ENCODE measurements at regions not wholly inside any gene's neighbourhood (a gene's known extent, or its start where the extent isn't known, plus 50 kb on each side); places are given as distances from the start of the nearest gene placed in this dataset.

DNA sequence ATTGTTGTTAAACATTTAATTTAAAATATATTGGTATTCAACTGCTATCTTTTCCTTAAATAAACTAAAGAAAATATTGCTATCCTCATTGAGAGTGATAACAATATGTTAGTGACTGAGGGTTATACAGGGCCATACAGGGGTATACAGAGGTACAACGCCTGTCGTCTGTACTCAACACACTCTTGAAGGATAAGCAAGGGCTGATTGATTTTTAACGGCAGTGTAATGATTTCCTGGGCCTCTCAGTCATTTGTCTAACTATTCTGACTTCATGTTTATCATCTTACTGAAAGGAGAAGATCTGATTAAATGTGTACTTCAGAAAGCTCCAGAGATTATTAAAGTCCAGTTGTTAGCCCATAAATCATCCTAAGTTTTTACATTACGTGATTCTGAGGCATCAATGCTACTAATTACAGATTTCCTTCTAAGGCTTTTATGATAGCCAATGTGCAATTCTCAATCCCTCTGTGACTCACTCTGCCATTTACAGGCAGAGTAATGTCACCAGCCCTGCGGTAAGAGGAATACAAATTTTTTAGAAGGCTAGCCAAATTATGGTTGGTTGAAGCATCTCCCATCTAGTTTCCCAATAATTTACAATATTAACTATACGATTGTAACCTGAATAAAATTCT, 893.0 kb upstream of the CHAC2 start:
- H3K9me3 ChIP-seq (ENCODE audit: control insufficient read depth, insufficient read depth, low read depth, low read length) = no peaks in the 10 kb centered on the region
- CTCF ChIA-PET = interaction anchor here (1.3 kb wide), 1 partner anchor 65 kb away, joined by 4 read pairs; no protein-coding TSS in a partner anchor
- H3K27ac ChIP-seq (ENCODE audit: extremely low read depth, low read depth, low read length) = no peak overlapping the region
- no peak overlapping the region for H3K4me3 ChIP-seq (ENCODE audit: low read depth, low read length)
- POLR2A ChIA-PET = no interaction called here
- TF ChIP-seq, protein P1, sequence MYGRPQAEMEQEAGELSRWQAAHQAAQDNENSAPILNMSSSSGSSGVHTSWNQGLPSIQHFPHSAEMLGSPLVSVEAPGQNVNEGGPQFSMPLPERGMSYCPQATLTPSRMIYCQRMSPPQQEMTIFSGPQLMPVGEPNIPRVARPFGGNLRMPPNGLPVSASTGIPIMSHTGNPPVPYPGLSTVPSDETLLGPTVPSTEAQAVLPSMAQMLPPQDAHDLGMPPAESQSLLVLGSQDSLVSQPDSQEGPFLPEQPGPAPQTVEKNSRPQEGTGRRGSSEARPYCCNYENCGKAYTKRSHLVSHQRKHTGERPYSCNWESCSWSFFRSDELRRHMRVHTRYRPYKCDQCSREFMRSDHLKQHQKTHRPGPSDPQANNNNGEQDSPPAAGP (tag by site-specific recombination; IDR thresholded peaks at IDR 0.05) = no peak
- H3K36me3 ChIP-seq (ENCODE audit: control insufficient read depth in 2 of 2, insufficient read depth in 1 of 2, low read length in 2 of 2) = no peaks in the 10 kb centered on the region
- no peaks in the 10 kb centered on the region for H3K4me1 ChIP-seq (ENCODE audit: control insufficient read depth, insufficient read depth, low read length)

DNA sequence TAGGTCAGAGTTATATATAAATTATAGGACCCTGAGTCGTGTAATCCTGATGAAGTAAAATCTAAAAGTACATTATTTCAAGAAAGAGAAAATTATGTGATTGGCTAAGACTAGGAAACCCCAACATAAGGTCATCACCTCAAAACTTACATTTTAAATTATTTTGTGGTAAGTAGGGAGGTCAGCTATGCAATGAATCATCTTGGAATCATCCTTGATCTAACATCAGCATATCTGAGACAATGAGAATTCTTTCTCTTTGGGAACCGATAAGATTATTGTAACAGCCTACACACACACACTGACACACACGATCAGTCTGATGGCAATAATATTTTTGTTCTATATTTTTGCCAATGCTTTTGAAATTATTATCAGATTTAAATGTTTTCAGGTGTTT, 904.8 kb upstream of the CHAC2 start:
- ChIA-PET POLR2A (no interaction called here), CTCF (no interaction called here)
- H3K4me1 ChIP-seq (ENCODE audit: control insufficient read depth, insufficient read depth, low read length) = no peaks in the 10 kb centered on the region
- no peaks in the 10 kb centered on the region for H3K9me3 ChIP-seq (ENCODE audit: control insufficient read depth, insufficient read depth, low read depth, low read length)
- no peaks in the 10 kb centered on the region for H3K36me3 ChIP-seq (ENCODE audit: control insufficient read depth in 2 of 2, insufficient read depth in 1 of 2, low read length in 2 of 2)
- H3K4me3 ChIP-seq (ENCODE audit: low read depth, low read length) = no peak overlapping the region
- H3K27ac ChIP-seq (ENCODE audit: extremely low read depth, low read depth, low read length) = no peak overlapping the region
- TF ChIP-seq ZNF529 (tag by site-specific recombination; IDR thresholded peaks at IDR 0.05; ENCODE audit: insufficient replicate concordance) (no peak), ZNF555 (tag by site-specific recombination; conservative IDR thresholded peaks at IDR 0.05) (no peak), ZNF292 (tag by site-specific recombination; IDR thresholded peaks at IDR 0.05; ENCODE audit: borderline replicate concordance, low read depth) (no peak), ZNF626 (tag by site-specific recombination; IDR thresholded peaks at IDR 0.05) (no peak), ZNF596 (tag by site-specific recombination; IDR thresholded peaks at IDR 0.05) (no peak), ZNF548 (tag by site-specific recombination; IDR thresholded peaks at IDR 0.05) (no peak)

DNA sequence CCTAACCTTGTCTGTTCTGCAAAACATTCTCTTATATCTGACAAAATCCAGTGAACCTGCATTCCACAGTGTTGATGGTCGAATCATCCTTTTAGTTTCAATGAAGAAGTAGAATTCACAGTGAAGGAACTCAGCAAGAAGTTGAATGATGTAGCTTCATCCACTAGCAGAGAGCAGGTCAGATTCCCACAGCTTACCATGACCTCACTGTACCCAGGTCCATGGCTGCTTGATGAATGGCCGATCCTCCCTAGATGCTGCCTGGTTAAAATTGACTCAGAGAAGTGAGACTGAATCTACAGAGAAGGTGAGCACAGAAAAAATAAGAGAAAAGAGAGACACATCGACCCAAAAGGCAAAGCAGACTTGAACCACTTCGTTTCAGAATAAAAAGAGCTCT, 906.0 kb upstream of the CHAC2 start:
- POLR2A ChIA-PET = no interaction called here
- Histone ChIP-seq H3K36me3 (ENCODE audit: control insufficient read depth in 2 of 2, insufficient read depth in 1 of 2, low read length in 2 of 2) (no peaks in the 10 kb centered on the region), H3K9me3 (ENCODE audit: control insufficient read depth, insufficient read depth, low read depth, low read length) (no peaks in the 10 kb centered on the region), H3K4me1 (ENCODE audit: control insufficient read depth, insufficient read depth, low read length) (no peaks in the 10 kb centered on the region), H3K4me3 (ENCODE audit: low read depth, low read length) (no peak overlapping the region), H3K27ac (ENCODE audit: extremely low read depth, low read depth, low read length) (no peak overlapping the region)
- no peak for TF ChIP-seq ZNF514 (tag by site-specific recombination; IDR thresholded peaks at IDR 0.05)
- no peak for TF ChIP-seq ZNF529 (tag by site-specific recombination; IDR thresholded peaks at IDR 0.05; ENCODE audit: insufficient replicate concordance)
- CTCF ChIA-PET = no interaction called here

DNA sequence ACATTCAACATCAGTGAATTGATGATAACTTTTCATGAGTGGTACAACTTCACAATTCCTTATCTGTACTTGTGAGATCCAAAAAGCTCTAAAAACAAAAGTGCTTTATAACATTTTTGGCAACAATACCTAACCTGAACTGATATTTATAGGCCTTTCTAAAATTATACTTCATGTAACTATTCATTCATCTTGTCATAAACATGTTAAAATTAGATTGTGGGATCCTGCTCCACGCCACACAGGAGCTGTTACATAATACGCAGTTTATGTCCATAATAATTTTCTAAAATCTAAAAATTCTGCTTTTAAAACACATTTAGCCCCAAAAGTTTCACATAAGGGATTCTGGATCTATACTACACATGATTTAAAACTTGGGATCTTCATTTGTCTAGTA, 908.5 kb upstream of the CHAC2 start:
- H3K36me3 ChIP-seq (ENCODE audit: control insufficient read depth in 2 of 2, insufficient read depth in 1 of 2, low read length in 2 of 2) = no peaks in the 10 kb centered on the region
- H3K27ac ChIP-seq (ENCODE audit: extremely low read depth, low read depth, low read length) = no peak overlapping the region
- ChIA-PET POLR2A (no interaction called here), CTCF (no interaction called here)
- no peaks in the 10 kb centered on the region for H3K4me1 ChIP-seq (ENCODE audit: control insufficient read depth, insufficient read depth, low read length)
- no peaks in the 10 kb centered on the region for H3K9me3 ChIP-seq (ENCODE audit: control insufficient read depth, insufficient read depth, low read depth, low read length)
- TF ChIP-seq GLIS2 (tag by site-specific recombination; IDR thresholded peaks at IDR 0.05) (no peak), ZNF561 (tag by site-specific recombination; IDR thresholded peaks at IDR 0.05; ENCODE audit: borderline replicate concordance) (no peak), ZNF776 (tag by site-specific recombination; IDR thresholded peaks at IDR 0.05; ENCODE audit: borderline replicate concordance) (no peak), ZNF341 (tag by site-specific recombination; IDR thresholded peaks at IDR 0.05; ENCODE audit: low read depth) (no peak), SALL2 (tag by site-specific recombination; IDR thresholded peaks at IDR 0.05; ENCODE audit: borderline replicate concordance) (no peak), ZBTB49 (tag by site-specific recombination; IDR thresholded peaks at IDR 0.05; ENCODE audit: low read depth) (no peak), ZNF350 (tag by site-specific recombination; IDR thresholded peaks at IDR 0.05) (no peak)
- no peak overlapping the region for H3K4me3 ChIP-seq (ENCODE audit: low read depth, low read length)
